GM20000 (cell line): ENCODE measurements at regions not wholly inside any gene's neighbourhood (a gene's known extent, or its start where the extent isn't known, plus 50 kb on each side); places are given as distances from the start of the nearest gene placed in this dataset.

Source experiments
- DNase-seq: peaks from one replicate; pipeline ENCODE4 v3.0.0; 2012; ENCODE audit warnings: low spot score
- CTCF ChIP-seq: IDR thresholded peaks from 2 replicates; pipeline ENCODE4 v1.5.1; 2012; ENCODE audit warnings: mild to moderate bottlenecking, control low read depth; ENCODE audit errors: extremely low read depth, missing control alignments

DNA sequence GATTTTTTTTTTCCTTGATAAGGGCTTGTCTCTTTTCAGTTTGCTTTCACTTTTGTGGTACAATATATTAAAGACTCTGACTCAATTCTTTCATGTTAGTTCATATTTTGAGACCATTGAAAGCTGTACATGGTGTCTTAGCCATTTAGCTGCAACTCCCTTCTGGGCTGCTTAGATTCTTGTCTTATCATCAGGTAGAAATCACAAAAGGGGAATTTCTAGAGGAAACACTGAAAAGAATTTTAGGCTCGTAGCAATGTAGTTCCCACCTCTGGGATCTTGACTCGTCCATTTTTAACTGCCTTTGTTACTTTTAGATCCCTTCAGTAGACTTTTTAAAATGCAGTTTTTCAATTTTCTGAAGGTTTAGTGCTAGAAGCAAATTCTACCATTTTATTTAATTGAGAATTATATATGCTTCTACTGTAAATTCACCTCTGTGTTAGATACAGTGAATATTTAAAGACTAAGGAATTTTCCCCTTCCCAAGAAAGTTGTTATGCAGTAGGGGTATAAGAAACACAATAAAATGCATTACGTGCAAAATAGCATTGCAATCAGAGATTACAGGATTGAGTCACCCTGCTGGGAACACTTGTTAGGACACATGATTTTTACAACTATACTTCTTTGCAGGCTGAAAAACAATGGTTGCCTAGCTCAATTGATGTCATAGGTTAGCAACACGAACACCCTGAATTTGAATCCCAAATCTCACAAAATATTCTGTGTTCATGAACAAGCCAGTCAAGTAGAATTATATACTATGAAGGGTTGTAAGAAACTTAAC, 772.7 kb downstream of the PDCD6IP start:
- no peak for TF ChIP-seq CTCF
- no peak for DNase-seq

GRCh38 chr3:34571714-34572113, 773.3 kb downstream of the PDCD6IP start:
- DNase-seq, result no peak
- TF ChIP-seq CTCF, result no peak

- DNase-seq, result no peak
- no peak for TF ChIP-seq CTCF
These were observed 777.3 kb downstream of the PDCD6IP start for GRCh38 chr3:34575776-34576175.

DNA sequence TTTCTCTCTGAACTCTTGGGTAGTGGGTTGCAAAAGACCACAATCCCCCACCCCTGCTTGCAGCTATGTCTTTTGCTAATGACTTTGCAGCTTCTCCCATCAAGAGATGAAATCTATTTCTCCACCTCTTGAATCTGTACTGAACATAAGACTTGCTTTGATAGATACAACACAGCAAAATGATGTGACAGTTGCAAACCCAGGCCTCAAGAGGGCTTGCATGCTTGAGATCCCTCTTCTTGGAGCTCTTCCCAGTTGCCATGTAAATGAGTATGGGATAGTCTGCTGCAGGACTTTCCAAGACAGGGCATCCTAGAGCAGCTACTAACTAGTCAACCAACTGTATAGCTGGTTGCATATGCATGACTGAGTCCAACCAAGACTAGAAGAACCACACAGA, 783.6 kb downstream of the PDCD6IP start:
- no peak for DNase-seq
- no peak for TF ChIP-seq CTCF

GRCh38 chr3:34583451-34583850, 785.0 kb downstream of the PDCD6IP start:
- TF ChIP-seq CTCF, result no peak
- DNase-seq, result no peak

DNA sequence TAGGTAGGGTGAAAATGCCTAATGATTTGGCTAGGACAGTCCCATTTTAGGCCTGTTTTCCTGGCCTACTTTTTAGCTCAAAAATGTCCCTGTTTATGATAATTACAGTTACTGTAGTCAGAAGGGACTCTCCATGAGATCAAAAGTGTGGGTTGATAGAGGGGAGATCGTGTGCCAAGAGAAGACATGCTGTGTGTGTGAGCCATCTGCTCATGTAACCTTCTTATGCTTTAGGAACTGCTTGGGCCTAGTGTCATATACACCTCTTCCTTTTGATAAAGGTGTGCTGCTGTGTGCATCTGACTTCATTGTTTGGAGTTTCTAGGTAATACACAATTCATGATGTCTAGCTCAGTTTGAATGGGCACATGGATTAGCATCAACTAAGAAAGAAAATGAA, 786.5 kb downstream of the PDCD6IP start:
- no peak for TF ChIP-seq CTCF
- no peak for DNase-seq

- no peak for TF ChIP-seq CTCF
- DNase-seq, result no peak
These were observed 801.2 kb downstream of the PDCD6IP start for GRCh38 chr3:34599595-34599994.
